ENCODE measurements at regions not wholly inside any gene's neighbourhood (a gene's known extent, or its start where the extent isn't known, plus 50 kb on each side); places are given as distances from the start of the nearest gene placed in this dataset.

DNA sequence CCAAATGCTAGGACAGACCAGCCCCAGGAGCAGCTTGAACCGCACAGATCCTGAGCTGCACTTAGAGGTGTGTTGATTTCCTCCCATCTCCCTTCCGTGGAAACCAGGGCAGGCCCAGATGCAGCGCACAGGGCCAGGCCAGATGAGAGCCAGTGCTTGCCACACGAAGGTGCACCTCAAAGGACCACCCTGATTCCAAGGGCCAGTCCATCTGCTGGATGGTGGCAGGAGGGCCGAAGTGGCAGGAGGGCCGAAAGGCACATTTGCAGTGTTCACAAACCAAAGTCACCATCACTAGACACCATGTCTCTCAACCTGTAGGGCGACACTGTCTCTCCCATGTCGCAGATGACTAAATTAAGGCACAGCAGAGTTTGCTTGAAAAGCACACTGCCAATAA, 370.7 kb upstream of the MYT1L start:
- TF ChIP-seq SNAI2 (CRISPR knock-in tag; IDR thresholded peaks at IDR 0.05) (no peak), ZNF70 (CRISPR knock-in tag; IDR thresholded peaks at IDR 0.05) (no peak), ZFP3 (CRISPR knock-in tag; IDR thresholded peaks at IDR 0.05) (no peak)

Data from SK-N-SH treated with all-trans-retinoic acid at 6 μM for 48 hours (cell line).